ENCODE measurements at regions not wholly inside any gene's neighbourhood (a gene's known extent, or its start where the extent isn't known, plus 50 kb on each side); places are given as distances from the start of the nearest gene placed in this dataset.

DNA sequence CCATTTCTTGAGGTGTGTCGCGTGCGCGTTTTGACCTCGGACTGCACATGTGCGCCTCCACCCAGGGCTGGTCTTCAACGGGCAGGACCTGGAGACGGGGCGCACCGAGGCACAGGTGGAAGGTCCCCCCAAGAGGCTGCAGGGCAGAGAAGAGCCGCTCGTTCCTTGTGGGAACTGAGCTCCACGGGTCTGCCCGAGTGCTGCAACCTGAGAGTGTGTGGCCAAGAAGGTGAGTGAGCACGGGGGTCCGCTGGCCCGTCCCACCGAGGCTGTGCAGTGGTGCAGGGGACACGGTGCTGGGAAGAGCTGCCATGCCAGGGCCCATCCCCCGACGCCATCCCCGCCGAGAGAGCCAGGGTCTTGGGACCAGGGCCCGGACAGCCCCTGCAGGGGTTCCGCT lies 268.3 kb downstream of the GALR1 start:
- DNase-seq (ENCODE audit: low read depth), result no peak

GRCh38 chr18:77520767-77521166 lies 271.1 kb downstream of the GALR1 start:
- no peak for DNase-seq (ENCODE audit: low read depth)

DNA sequence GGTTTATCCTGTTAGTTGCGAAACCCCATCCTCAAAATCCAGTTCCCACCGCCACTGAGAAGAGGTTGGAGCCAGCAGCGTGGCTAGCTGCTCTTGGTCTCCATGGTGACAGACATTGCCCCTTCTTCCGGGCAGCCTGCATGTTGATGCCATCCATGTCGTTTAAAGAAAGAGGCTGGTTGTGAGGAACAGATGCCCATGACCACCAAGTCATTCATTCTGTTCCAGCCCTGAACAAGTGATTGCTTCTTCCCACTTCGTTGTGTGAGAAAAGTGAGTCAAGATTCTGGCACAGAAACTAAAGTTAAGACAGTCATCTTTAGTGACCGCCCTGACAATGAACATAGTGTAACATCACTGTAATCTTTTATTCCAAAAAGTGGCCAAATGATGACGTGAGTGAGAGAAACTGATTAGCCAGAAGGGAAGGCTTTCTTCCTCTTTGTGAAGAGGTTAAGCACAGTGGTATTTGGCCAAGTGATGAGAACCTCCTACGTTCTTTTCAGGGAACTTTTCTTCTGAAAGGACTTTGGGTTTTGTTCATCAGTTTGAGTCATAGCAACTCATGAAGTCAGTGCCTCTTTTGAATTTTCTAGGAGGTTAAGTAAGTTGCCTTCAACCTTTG lies 272.5 kb downstream of the GALR1 start:
- DNase-seq (ENCODE audit: low read depth), result no peak

GRCh38 chr18:77524909-77525308 lies 275.3 kb downstream of the GALR1 start:
- DNase-seq (ENCODE audit: low read depth), result no peak

GRCh38 chr18:77526962-77527361 lies 277.3 kb downstream of the GALR1 start:
- DNase-seq (ENCODE audit: low read depth), result no peak

DNA sequence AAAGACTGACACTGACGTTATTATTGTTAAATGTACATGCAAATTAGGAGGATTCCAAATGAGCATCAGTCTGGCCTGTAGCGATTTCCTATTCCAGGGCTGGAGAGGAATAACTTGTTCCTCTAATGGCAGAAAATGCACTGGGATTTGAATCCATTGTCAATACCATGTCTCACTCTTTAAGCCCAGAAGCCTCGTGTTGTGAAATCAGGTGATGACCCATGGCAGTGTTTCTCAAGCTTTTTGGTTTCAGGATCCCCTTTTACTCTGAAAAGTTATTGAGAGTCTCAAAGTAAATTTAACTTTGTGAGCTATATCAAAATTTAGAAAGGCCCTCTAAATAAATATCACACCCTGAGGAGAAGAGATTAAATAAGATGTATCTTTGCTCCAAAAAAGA lies 279.2 kb downstream of the GALR1 start:
- DNase-seq (ENCODE audit: low read depth), result no peak

GRCh38 chr18:77529492-77530176 lies 280.0 kb downstream of the GALR1 start:
- no peak for DNase-seq (ENCODE audit: low read depth)

GRCh38 chr18:77530732-77531131 lies 281.1 kb downstream of the GALR1 start:
- DNase-seq (ENCODE audit: low read depth), result no peak

DNA sequence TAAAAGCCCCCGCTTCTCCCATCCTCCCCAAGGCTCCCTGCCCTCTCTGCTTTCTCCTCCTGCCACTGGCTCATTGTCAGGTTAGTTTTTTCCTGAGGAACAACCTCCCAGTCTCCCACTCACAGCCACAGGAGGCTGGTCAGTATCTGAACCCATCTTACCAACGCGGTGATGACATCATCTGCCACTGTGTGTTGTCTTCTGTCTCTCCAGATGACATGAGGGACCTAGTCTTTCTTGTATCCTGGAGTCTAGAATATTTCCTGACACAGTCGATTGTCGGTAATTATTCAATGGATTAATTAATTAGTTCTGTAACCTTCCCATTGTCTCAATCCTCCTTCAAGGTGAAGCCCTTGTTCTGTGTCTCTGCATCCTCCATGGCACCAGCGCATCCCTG lies 290.2 kb downstream of the GALR1 start:
- DNase-seq (ENCODE audit: low read depth), result no peak

DNA sequence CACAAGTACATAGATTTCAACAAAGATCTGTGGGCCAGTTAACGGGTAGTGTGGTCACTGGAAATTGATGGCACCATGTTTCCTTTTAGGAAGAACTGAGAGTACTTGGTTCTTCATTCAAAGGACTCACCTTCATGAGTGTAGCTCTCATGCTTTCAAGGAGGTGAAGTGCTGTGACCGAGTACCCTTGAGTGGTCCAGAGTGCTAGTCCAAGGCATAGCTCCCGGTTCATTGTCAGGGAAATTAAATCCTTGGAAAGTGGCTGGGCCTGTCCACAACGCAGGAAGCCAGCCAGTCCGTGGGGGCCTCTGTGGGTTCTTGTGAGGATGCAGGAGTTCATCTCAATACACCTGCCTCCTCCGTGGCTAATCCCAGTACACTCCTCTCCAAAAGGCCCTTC lies 295.1 kb downstream of the GALR1 start:
- no peak for DNase-seq (ENCODE audit: low read depth)

- DNase-seq (ENCODE audit: low read depth), result no peak
These were observed 298.1 kb downstream of the GALR1 start for GRCh38 chr18:77547757-77548156.

GRCh38 chr18:77548790-77549420 lies 299.3 kb downstream of the GALR1 start:
- no peak for DNase-seq (ENCODE audit: low read depth)

- DNase-seq (ENCODE audit: low read depth), result no peak
These were observed 301.0 kb downstream of the GALR1 start for GRCh38 chr18:77550625-77551024.

DNA sequence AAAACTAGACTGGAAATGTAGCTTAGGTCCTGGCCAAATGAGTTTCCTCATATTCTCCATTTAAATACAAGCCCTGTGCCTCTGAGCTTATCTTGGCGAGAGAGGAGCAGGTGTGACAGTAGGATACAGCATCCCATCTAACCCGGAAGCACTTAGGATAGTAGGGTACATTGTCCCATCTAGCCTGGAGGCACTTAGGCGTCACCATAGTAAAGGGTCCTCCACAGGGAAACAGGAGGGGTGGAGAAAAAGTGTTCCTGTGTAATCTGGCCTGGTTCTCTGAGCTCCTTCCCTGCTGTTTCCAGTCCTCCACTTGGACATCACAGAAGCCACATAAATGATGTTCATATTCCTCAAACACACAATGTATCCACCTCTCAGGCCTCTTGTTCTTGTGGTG lies 301.4 kb downstream of the GALR1 start:
- no peak for DNase-seq (ENCODE audit: low read depth)

DNA sequence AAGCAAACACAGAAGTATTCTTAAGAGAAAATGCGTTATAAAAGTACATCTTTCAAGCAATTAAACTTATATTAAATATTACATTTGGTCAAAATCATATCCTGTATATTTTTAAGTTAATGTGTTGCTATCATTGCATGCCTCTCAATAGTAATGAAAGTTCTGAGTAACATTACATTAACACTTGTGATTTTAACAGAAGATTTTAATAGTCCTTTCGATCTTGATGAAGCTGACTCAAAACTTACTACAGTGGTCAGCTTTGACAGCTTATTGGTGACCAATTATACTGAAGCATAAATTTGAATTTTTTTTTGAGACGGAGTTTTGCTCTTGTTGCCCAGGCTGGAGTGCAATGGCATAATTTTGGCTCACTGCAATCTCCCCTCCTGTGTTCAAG lies 303.3 kb downstream of the GALR1 start:
- no peak for DNase-seq (ENCODE audit: low read depth)

DNA sequence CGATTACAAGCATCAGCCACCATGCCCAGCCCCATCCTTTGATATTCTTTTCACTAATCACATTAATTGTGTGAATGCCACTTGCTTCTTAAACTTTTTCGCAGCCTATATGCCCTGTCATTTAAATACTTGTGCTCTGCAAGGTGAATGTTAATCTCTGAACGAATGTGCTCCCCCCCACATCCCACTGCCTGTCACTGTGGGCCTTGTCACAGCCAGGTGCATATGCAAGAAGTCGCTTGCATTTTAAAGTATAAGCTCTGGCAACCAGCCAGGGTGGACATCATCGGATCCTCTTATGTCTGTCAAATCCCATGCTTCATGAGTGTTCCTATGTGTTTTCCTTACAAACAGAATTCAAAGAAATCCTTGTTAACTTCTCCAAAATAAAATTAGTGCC lies 304.4 kb downstream of the GALR1 start:
- no peak for DNase-seq (ENCODE audit: low read depth)

DNA sequence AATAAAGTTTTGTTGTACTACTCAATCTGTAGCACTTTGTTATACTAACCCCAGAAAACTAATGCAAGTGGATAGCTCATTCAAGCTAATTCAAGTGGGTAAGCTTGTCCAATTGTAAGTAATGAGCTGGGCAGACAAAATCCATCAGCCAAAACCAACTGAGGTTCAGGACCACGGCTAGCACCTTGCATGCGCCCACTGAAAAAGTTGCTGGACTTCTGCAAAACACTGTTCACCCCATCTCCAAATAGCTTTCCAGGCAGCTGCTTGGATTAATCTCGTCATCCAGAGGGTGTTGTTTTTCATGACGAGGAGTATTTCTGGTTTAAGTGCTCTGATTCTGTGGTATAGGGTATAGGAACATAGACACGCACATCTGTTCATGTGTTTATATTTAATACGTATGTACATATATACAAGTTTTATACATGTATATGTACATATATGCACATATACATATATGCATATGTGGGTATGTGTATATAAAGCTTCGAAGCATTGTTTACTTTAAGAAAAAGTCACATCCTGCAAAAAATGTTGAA lies 307.5 kb downstream of the GALR1 start:
- peak; percentile 17 for DNase-seq (ENCODE audit: low read depth)

- peak; percentile 40 for DNase-seq (ENCODE audit: low read depth)
These were observed 309.7 kb downstream of the GALR1 start for GRCh38 chr18:77559274-77559910.

- DNase-seq (ENCODE audit: low read depth), result peak; percentile 85
These were observed 310.8 kb downstream of the GALR1 start for GRCh38 chr18:77560341-77560992.

GRCh38 chr18:77566604-77567003 lies 317.0 kb downstream of the GALR1 start:
- DNase-seq (ENCODE audit: low read depth), result no peak

- no peak for DNase-seq (ENCODE audit: low read depth)
These were observed 317.6 kb downstream of the GALR1 start for GRCh38 chr18:77567205-77567604.

GRCh38 chr18:77571743-77572142 lies 322.1 kb downstream of the GALR1 start:
- no peak for DNase-seq (ENCODE audit: low read depth)

Measured in Daoy (cell line).